ENCODE measurements at regions not wholly inside any gene's neighbourhood (a gene's known extent, or its start where the extent isn't known, plus 50 kb on each side); places are given as distances from the start of the nearest gene placed in this dataset.
"Not testable (repeated sequence)": the region's sequence is repeated elsewhere in the genome, so short reads cannot be mapped to it uniquely, and the experiment has no call there.

GRCh38 chr12:92417373-92417772, 271.7 kb upstream of the BTG1 start:
- no peak for DNase-seq

GRCh38 chr12:92416385-92416812, 270.8 kb upstream of the BTG1 start:
- DNase-seq, result no peak

- no peak for DNase-seq
These were observed 268.8 kb upstream of the BTG1 start for GRCh38 chr12:92414170-92415070.

- DNase-seq, result no peak
These were observed 267.6 kb upstream of the BTG1 start for GRCh38 chr12:92413286-92413685.

GRCh38 chr12:92412856-92413255, 267.2 kb upstream of the BTG1 start:
- no peak for DNase-seq

- no peak for DNase-seq
These were observed 266.0 kb upstream of the BTG1 start for GRCh38 chr12:92411687-92412086.

- DNase-seq, result peak; percentile 32
These were observed 262.6 kb upstream of the BTG1 start for GRCh38 chr12:92408072-92408900.

- DNase-seq, result not testable (repeated sequence)
These were observed 260.9 kb upstream of the BTG1 start for GRCh38 chr12:92406404-92407070.

- not testable (repeated sequence) for DNase-seq
These were observed 260.2 kb upstream of the BTG1 start for GRCh38 chr12:92405801-92406251.

GRCh38 chr12:92404921-92405320, 259.3 kb upstream of the BTG1 start:
- no peak for DNase-seq

GRCh38 chr12:92404259-92404894, 258.7 kb upstream of the BTG1 start:
- DNase-seq, result no peak

GRCh38 chr12:92403210-92404175, 257.8 kb upstream of the BTG1 start:
- no peak for DNase-seq

- no peak for DNase-seq
These were observed 256.8 kb upstream of the BTG1 start for GRCh38 chr12:92402415-92402814.

- no peak for DNase-seq
These were observed 254.4 kb upstream of the BTG1 start for GRCh38 chr12:92400006-92400405.

GRCh38 chr12:92398565-92399309, 253.1 kb upstream of the BTG1 start:
- no peak for DNase-seq

- DNase-seq, result peak; percentile 72
These were observed 251.1 kb upstream of the BTG1 start for GRCh38 chr12:92396647-92397252.

GRCh38 chr12:92395322-92395721, 249.7 kb upstream of the BTG1 start:
- no peak for DNase-seq

GRCh38 chr12:92394895-92395294, 249.2 kb upstream of the BTG1 start:
- DNase-seq, result no peak

GRCh38 chr12:92393504-92393903, 247.9 kb upstream of the BTG1 start:
- no peak for DNase-seq

- DNase-seq, result not testable (repeated sequence)
These were observed 246.1 kb upstream of the BTG1 start for GRCh38 chr12:92391726-92392125.

Measured in fibroblast of skin of right quadriceps (primary cell).